HFFc6 (cell line): ENCODE measurements at regions not wholly inside any gene's neighbourhood (a gene's known extent, or its start where the extent isn't known, plus 50 kb on each side); places are given as distances from the start of the nearest gene placed in this dataset.

Experiments used
- DNase-seq: peaks from one replicate; pipeline ENCODE4 v3.0.0-alpha.2; 2018
- H3K27ac Mint-ChIP-seq: 2 replicates; pipeline ENCODE4 v1.8.0; 2020; ENCODE audit warnings: mild to moderate bottlenecking, mixed read lengths
- H3K27me3 Mint-ChIP-seq: 2 replicates; pipeline ENCODE4 v1.8.0; 2021; ENCODE audit warnings: mild to moderate bottlenecking, moderate library complexity, mixed read lengths; ENCODE audit not compliant: insufficient read depth
- H3K36me3 Mint-ChIP-seq: 2 replicates; pipeline ENCODE4 v1.8.0; 2021; ENCODE audit warnings: low read depth, mixed read lengths
- H3K4me1 Mint-ChIP-seq: 2 replicates; pipeline ENCODE4 v1.8.0; 2020; ENCODE audit warnings: low read depth, mixed read lengths
- H3K4me3 Mint-ChIP-seq: 2 replicates; pipeline ENCODE4 v1.8.0; 2020; ENCODE audit warnings: mild to moderate bottlenecking, moderate library complexity, mixed read lengths
- H3K9me3 Mint-ChIP-seq: 2 replicates; pipeline ENCODE4 v1.8.0; 2020; ENCODE audit warnings: mild to moderate bottlenecking, mixed read lengths
- CTCF ChIP-seq: fragments of 200-600 bp; sonication (generic); IDR thresholded peaks from 2 replicates; pipeline ENCODE4 v1.5.0; 2021; ENCODE audit warnings: antibody characterized with exemption, mild to moderate bottlenecking

GRCh38 chr1:115203287-115203686 is 114.0 kb upstream of the TSPAN2 start:
- H3K9me3 Mint-ChIP-seq = peaks cover 8% of the 10 kb centered on the region; the same call in 1 of the 2 replicates
- H3K27ac Mint-ChIP-seq = no peak overlapping the region; the same call in 1 of the 2 replicates
- DNase-seq = no peak
- no peak for TF ChIP-seq CTCF
- H3K27me3 Mint-ChIP-seq = peaks cover 2% of the 10 kb centered on the region; the same call in 1 of the 2 replicates
- no peak overlapping the region for H3K4me3 Mint-ChIP-seq
- H3K4me1 Mint-ChIP-seq = peaks cover 81% of the 10 kb centered on the region
- peaks cover 45% of the 10 kb centered on the region for H3K36me3 Mint-ChIP-seq

- Mint-ChIP-seq H3K4me3 (no peak overlapping the region), H3K27ac (no peak overlapping the region), H3K4me1 (peaks cover 78% of the 10 kb centered on the region), H3K9me3 (peaks cover 8% of the 10 kb centered on the region; the same call in 1 of the 2 replicates), H3K36me3 (peaks cover 38% of the 10 kb centered on the region), H3K27me3 (peaks cover 2% of the 10 kb centered on the region)
- DNase-seq = no peak
- TF ChIP-seq CTCF = no peak
Observed at GRCh38 chr1:115201598-115201997, 112.3 kb upstream of the TSPAN2 start.

- peaks cover 42% of the 10 kb centered on the region for H3K36me3 Mint-ChIP-seq
- no peak for DNase-seq
- peaks cover 2% of the 10 kb centered on the region for H3K27me3 Mint-ChIP-seq
- no peak for TF ChIP-seq CTCF
- H3K4me1 Mint-ChIP-seq = peaks cover 75% of the 10 kb centered on the region
- H3K4me3 Mint-ChIP-seq = peak overlapping the region; percentile 47
- H3K27ac Mint-ChIP-seq = peak overlapping the region; percentile 57
- peaks cover 8% of the 10 kb centered on the region; the same call in 1 of the 2 replicates for H3K9me3 Mint-ChIP-seq
Observed at GRCh38 chr1:115199416-115200132, 110.3 kb upstream of the TSPAN2 start.

- DNase-seq = peak; percentile 63
- Mint-ChIP-seq H3K4me1 (peaks cover 75% of the 10 kb centered on the region), H3K36me3 (peaks cover 38% of the 10 kb centered on the region), H3K4me3 (no peak overlapping the region), H3K27ac (peak overlapping the region; percentile 57), H3K9me3 (peaks cover 8% of the 10 kb centered on the region; the same call in 1 of the 2 replicates), H3K27me3 (peaks cover 2% of the 10 kb centered on the region)
- no peak for TF ChIP-seq CTCF
Observed at GRCh38 chr1:115198938-115199337, 109.6 kb upstream of the TSPAN2 start.

GRCh38 chr1:115196296-115196695 is 107.0 kb upstream of the TSPAN2 start:
- no peak overlapping the region for H3K4me3 Mint-ChIP-seq
- H3K27me3 Mint-ChIP-seq = no peaks in the 10 kb centered on the region; the same call in none of the 2 replicates
- H3K27ac Mint-ChIP-seq = no peak overlapping the region
- no peaks in the 10 kb centered on the region for H3K9me3 Mint-ChIP-seq
- peaks cover 23% of the 10 kb centered on the region; the same call in 1 of the 2 replicates for H3K36me3 Mint-ChIP-seq
- TF ChIP-seq CTCF = no peak
- H3K4me1 Mint-ChIP-seq = peaks cover 77% of the 10 kb centered on the region
- DNase-seq = no peak
